Dedifferentiated amniotic fluid mesenchymal stem cell (primary cell): ENCODE measurements at regions not wholly inside any gene's neighbourhood (a gene's known extent, or its start where the extent isn't known, plus 50 kb on each side); places are given as distances from the start of the nearest gene placed in this dataset.

Experiments
- DNase-seq: peaks from one replicate; pipeline ENCODE4 v3.0.0-alpha.2; 2016; ENCODE audit errors: extremely low spot score

DNA sequence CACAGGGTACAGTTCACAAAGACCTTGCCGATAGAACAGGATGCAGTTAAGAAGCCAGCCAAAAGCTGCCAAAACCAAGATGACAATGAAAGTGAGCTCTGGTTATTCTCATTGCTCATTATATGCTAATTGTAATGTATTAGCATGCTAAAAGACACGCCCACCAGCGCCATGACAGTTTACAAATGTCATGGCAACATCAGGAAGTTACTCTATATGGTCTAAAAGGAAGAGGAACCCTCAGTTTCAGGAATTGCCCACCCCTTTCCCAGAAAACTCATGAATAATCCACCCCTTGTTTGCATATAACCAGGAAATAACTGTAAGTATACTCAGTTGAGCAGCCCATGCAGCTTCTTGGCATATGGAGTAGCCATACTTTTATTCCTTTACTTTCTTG, 748.7 kb downstream of the QKI start:
- no peak for DNase-seq

DNA sequence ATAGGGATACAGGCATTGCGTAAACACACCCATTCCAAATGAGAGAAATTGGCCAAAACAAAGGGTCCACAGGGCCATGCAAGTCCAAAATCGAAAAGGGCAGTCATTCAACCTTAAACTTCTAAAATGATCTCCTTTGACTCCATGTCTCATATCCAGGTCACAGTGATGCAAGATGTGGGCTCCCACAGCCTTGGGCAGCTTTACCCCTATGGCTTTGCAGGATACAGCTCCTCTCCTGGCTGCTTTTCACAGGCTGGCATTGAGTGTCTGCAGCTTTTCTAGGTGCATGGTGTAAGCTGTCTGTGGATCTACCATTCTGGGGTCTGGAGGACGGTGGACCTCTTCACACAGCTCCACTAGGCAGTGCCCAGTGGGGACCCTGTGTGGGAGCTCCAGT, 744.5 kb downstream of the QKI start:
- DNase-seq, result no peak

DNA sequence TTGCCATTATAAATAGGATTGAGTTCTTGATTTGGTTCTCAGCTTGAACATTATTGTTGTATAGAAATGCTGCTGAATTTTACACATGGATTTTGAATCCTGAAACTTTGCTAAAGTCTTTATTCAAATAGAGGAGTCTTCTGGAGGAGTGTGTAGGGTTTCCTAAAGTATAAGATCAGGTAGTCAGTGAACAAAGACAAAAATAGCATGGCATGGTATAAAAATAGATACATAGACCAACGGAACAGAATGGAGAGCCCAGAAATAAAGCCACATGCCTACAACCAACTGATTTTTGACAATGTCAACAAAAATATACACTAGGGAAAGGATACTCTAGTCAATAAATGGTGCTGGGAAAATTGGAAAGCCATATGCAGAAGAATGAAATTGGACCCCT, 740.1 kb downstream of the QKI start:
- no peak for DNase-seq

DNA sequence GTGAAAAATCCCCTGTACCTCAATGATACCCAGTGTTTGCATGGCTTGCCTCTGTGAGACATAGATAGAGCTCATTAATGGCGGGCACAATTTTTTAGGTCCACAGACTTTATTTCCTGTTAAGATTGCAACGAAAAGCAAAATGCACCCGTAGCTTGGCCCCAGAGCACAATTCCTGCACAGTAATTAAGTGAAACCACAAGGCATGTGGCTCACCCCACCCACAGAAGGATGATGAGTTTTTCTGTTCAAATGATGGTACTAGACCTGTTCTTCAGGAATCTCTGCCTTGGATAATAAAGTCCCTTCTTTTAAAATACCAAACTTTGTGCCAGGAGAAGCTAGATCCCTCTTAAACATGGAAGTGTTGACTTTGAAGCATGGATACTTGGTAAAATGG, 738.1 kb downstream of the QKI start:
- DNase-seq, result no peak

DNA sequence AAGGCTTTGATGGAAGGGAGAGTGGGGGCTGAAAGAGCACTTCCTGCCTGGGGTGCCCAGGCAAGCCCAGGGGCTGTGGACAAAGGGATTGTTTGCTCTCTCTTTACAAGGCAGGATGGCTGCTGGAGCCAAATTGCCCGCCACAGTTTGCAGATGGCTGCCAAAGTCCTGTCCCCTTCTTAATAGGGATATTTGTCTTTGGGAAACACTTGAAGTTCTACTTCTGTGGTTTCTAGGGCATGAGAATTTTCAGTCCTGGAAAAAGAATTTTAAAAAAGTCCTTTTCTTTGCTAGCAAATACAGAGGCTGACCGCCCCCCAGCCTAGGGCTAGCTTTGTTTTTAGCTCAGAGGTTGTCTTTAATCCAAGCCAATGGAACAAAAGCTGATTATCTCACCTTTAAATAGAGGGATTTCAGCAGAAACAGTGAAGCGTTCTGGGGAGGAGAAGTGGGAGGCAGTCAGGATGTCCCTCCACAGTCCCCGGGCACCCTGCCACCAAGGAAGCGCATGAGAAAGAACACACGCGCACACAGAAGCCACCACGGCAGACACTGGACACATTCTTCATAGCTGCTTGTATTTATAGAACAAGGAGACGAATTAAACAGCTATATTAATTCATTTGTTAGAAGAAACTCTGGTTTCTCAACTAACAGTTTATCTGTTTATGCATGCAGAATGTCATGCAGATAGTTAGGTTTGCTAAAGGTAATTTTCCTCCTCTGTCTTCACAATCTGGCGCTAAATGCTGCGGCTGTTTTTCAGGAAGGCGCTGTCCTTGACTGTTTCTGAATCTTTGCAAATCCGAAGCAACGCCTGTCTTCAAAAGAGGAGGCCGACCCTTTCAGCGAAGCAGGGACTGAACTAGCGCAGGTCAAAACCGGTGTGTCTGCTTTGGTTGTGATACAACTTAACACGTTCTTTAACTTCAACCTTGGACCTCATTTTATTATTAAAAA, 736.9 kb downstream of the QKI start:
- DNase-seq, result no peak

DNA sequence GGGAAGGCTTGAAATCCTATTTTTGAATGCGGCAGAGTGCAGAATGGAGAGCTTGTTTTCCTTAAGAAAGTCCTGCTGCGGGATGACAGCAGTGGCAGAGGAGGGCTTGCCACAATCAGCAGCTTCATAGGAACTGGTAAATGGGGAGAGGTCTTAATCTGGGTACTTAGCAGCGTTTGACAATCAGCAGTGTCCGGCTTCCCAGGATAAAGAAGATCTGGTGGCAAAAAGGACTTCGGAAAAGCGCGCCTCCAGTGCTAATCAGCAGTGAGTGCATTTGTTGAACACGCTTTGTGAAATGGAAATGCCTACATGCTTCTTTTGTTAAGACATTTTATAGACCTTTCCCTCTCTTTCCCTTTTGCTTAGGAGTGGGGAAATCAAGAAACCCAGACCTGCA, 735.7 kb downstream of the QKI start:
- no peak for DNase-seq

DNA sequence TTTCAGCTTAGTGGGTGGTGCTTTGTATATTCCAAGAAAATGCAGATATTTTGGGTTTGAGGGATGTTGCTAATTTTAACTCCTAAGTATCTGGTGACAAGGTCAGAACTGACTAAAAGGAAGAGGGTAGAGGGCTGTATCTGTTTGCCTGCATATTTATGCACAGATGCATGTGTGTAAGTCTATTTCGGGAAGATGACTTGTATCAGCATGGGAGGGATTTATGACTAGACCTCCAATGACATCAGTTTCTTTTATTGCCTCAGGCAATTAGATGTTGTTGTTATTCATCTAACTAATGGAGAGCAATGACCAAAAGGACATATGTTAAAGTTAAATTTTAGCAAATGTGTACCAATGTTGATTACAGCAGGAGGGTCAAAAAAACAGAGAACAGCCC, 734.3 kb downstream of the QKI start:
- DNase-seq, result no peak

DNA sequence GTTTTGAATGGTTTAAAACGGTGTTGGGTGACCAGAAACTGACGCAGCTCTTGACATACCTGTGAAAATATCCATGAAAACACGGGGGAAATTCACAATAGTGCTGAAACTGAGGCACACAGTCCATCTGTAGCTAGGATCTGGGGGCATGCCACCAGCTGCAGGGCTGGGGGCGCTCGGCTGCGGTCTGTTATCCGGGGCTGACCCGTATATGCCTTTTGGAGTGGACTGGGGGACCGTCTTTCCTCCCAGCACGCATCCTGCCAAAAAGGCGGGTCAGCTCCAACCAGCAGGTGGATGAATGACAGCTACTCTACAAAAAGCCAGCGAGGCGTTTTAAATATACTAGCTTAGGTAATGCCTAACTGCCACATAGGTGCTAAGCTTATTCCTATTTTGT, 729.8 kb downstream of the QKI start:
- no peak for DNase-seq

DNA sequence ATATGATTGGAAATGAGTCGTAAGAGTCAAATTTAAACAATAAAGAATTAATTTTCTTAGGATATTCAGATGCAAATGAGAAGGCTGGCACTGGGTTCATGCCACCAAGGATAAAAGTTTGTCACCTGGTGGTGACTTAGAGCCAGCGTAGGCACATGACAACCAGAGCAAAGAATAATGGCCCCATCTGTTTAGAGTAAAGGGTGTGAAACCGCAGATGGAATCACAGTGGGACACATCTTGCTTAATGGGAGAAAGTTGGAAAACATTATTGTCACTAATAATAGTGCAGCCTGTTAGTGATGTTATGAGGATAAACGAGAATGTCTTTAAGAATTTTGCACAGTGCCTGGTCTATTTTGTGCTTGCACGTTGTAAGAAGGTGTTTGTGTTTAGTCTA, 727.8 kb downstream of the QKI start:
- no peak for DNase-seq

DNA sequence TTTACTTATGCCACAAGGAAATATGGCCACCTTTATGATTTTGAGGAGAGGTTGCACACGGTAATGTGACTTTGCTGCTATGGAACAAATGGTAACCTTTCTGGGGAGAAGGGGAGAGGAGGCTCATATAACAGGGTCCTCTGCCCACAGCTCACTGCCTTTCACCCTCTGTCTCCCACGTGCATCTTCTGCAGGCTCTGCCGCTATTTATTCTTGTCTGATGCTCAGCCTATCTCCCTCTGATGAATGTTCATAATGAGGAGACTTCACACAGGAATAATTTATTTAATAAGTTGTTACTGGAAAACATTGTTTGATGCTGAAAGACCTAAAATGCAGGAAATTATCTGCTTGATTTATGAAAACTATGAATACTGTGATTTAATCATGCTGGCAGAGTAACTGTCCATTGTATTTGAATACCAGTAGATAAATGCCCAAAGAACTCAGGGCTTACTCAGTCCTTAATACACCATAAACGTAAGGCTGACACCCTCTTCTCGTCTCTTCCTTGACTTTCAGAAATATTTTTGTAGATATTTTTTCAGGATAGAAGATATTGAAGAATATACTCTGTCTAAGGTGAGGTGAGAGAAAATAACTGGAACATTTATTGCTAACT, 721.1 kb downstream of the QKI start:
- DNase-seq, result no peak

DNA sequence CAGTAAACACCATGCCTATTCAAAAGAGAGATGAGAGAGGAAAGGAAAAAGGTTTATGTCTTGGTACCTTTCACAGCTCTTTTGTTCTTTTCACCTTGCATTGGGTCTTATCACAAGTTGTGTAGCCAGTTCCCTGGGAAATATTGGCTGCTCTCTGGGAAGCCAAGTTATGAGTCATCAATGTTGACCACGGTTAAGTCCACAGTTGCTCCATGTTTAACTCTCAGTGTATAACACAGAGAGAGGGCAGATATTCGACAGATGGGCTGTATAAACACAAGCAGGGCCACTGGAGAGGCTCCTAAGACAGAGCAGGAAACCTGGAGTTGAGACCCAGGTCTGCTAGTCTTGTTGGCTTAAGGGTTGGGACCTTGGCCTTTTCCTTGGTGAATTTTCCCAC, 718.6 kb downstream of the QKI start:
- DNase-seq, result no peak

DNA sequence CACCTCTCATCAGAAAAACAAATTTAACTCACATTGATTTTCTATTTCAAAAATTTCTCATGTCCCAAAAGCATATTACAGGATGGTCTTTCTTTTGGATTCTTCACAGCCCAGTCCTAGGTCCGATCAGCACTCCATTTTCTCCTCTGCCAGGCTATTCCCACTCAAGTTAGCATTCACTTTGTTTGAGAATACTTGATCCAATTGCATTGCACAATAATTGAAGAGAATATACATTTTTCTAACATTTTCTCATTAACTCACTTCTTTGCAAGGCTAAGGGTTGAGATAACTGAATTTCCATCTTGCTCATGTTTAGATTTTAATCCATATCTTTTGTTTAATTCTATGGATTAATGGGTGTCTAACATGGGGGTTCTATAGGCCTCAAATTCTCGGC, 716.1 kb downstream of the QKI start:
- DNase-seq, result no peak

DNA sequence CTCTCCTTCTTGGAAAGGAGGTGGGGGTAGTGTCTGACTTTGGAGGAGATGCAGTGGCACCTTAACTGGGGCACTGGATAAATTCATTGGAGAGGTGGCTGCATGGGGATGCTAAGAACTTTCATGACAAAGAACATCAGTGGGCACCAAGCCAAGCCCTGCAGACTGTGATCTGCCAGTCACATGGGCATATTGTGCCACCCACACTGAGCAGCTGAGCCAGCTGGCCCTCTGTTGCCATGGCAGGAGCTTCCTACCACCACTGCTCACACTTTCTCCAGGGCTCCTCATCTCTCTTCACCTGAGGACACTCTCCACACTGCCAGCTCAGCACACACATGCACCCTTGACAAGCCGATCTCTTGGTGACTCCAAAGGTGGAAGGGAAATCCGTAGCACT, 715.6 kb downstream of the QKI start:
- DNase-seq, result no peak

DNA sequence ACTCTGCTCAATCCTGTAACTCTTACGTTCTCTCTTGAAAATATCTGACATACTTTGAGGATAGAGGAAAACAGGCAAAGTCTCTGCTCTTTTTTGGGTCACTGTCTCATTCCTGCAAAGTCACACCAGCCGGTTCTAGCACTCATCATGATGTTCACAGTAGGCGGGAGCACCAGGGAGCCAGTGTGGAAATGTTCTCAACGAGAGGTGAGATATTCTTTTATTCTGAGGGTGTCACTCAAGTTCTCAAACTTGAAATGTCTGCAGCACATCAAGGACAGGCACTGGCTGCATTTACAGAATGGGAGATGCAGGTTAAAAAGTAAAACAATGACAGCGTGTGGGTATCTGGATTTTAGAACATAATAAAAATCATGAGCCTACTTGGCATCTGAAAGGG, 714.7 kb downstream of the QKI start:
- DNase-seq, result no peak

DNA sequence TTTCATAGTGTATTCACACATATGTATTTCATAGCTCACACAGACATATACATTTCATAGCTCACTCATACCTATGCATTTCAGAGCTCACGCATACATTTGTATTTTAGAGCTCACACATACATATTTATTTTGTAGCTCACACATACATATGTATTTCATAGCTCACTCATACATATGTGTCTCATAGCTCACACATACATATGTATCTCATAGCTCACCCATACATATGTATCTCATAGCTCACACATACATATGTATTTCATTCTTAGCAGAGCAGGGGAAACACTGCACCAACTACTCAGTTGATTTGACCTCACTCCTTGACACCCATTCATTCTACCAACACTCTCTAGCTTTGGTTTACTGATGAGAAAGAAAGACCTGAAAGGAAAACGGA, 713.6 kb downstream of the QKI start:
- no peak for DNase-seq

DNA sequence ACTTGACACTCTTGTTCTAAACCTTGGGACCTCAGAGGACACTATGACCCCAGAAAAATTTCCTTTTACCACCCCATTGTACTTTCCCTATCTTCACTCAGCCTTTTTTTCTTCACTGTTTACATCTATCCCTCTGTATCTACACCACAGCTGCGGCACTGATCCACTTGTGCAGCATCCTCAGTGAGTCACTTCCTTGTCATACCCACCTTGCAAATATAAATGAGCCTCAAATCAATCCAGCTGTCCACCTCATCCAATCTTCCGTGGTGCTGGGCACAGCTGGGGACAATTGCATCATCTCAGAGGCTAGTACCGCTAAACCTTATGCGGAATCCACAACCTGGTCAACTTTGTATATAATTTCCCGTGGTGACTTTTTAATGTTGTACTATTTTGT, 710.5 kb downstream of the QKI start:
- no peak for DNase-seq

DNA sequence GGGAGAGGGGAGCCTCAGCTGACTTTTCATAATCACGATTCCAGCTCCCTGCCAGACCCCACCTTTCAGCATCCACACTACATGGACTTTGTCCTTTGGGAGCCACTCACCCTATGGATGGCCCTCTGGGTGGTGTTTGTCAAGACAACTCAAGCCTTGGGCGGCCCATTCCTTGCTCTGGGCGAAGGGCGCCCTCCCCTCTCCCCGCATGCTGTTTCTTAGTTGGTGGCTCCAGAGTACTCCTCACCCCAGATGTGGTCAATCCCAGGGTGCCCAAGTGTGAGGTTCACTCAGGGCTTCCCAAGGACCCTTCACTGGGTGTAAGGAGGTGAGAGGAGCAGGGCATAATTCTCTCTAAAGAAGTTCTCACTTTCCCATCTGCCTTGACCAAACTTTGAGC, 710.0 kb downstream of the QKI start:
- DNase-seq, result no peak

DNA sequence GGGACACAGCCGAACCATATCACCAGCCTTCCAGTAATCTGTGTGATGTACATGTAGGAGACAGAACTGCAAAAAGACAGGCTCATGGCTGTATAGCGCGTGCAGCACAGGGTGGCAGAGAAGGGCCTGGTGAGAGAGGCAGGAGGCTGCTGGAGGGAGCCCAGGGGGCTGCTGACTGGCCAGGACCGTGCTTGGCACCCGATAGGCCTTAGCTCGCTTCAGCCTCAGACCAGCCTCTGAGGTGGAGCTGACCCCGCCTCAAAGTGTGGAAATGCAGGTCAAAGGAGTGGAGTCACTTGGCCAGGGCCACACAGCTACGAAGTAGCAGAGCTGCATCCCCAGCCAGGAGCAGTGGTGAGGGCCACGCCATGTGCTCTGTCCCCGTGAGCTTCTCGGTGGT, 707.6 kb downstream of the QKI start:
- DNase-seq, result no peak

DNA sequence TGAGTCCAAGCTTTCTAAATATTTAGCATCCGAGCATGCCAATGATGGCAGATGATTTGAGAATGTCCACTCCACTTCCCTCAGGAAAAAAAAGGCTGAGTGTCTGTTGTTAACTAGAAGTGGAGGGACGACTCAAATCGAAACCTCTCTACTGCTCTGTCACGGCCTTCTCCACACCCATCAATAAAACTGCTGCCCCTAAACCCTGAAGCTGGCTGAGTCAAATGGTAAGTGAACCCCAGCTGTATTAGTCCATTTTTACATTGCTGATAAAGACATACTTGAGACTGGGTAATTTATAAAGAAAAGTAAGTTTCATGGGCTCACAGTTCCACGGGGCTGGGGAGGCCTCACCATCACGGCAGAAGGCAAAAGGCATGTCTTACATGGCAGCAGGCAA, 707.0 kb downstream of the QKI start:
- no peak for DNase-seq

DNA sequence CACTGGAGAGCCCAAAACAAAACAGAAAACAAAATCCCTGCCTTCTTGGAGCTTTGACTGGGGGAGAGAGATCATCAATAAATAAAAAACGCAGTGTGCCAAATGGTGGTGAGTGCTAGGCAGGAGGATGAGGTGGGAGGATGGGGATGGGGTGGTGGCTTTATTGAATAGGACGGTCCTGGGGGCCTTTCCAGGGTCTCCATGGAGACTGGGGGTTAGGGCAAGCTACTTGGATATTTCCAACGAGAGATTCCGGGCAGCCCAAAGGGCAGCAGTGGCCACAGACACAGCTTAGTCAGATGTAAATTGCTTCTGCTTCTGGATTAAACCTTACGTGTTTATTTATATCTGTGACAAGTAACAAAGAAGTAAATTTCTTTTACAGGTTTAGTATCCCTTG, 700.1 kb downstream of the QKI start:
- DNase-seq, result no peak

DNA sequence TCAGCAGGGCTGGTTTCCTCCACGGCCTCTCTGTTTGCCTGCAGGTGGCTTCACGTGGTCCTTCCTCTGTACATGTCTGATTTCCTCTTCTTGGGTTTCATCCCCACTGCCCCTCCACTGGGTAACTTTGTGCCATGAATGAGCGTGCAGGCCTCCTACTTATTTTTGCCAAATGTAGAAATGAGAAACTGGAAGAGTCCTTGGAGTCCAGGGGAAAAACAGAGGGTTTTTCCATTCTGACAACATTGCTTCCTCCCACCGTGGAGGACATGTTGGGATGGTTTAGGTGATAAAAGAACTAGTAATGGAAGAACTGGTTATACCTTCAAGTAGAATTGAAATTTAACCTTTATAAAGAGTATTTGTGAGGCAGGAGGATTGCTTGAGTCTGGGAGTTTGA, 699.5 kb downstream of the QKI start:
- DNase-seq, result no peak

DNA sequence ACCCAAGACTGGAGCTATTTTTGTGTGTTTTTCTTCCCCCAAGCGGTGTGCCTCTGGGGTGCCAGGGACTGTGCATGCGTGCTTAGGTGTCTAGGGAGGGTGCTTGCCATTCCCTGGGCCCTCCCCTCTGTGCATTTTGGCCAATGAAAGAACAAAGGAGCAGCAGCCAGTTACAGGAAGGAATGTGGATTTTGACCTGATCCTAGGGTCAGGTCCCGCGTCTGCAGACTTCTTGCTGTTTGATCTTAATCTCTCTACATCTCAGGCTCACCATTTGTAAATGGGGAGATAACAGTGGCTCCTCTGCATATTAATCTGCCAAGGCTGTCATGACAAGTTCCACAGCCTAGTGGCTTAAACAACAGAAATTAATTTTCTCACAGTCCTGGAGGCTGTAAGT, 699.1 kb downstream of the QKI start:
- DNase-seq, result no peak

DNA sequence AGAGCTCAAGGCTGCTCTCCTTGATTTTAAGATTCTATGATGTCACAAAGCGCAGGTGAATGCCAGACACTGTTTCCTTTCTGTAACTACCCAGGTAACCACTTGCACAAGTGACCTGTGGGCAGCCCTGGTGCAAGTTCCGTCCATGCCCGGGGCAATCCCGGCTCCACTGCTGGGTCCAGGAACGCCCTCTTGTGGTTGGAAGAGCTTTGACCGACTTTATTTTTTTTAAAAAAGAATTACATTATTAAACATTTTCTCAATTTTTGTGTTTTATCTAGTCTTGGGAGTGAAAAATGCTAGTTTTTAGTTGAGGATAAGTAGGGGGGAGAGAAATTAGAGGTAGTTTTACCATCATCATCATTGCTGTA, 695.2 kb downstream of the QKI start:
- DNase-seq, result no peak
